ENCODE measurements at regions not wholly inside any gene's neighbourhood (a gene's known extent, or its start where the extent isn't known, plus 50 kb on each side); places are given as distances from the start of the nearest gene placed in this dataset.
"Not testable (repeated sequence)": the region's sequence is repeated elsewhere in the genome, so short reads cannot be mapped to it uniquely, and the experiment has no call there.

DNA sequence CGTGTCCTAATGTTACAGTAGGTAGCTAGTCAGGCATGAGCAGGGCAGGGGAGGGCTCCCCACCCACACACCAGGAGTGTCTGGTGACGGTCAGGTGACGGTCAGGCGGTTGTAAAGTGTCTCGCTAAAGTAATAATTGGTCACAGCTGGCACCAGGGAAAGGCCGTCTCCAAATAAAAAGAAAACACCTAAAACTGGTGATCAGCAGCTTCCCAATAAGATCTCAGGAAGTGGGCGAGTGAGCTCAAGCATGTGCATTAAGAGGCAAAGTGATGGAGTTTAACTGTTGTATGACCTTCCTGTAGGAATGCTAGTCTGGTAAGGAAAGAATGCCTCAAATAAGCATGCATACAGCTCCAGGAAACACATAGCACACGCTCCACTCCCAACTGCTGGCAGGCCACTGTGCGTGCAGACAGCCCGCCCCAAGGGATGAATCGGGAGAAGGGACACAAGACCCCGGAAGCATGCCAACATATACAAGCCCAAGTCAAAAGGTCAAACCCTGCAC is 177.1 kb downstream of the RNF144A start:
- Histone ChIP-seq H3K79me2 (ENCODE audit: low read length) (no peaks in the 10 kb centered on the region), H4K20me1 (ENCODE audit: insufficient read depth, low read depth, low read length) (no peaks in the 10 kb centered on the region), H3K9ac (ENCODE audit: low read length) (no peak overlapping the region), H3K4me1 (ENCODE audit: low read length) (peaks cover 4% of the 10 kb centered on the region), H3K9me2 (replicated peaks; ENCODE audit: insufficient read depth, low read length) (no peaks in the 10 kb centered on the region), H3K9me3 (ENCODE audit: low read length) (no peaks in the 10 kb centered on the region), H3K27me3 (ENCODE audit: low read length) (no peaks in the 10 kb centered on the region), H3K27ac (ENCODE audit: low read length) (no peak overlapping the region), H3K4me3 (ENCODE audit: low read length) (no peak overlapping the region), H3K4me2 (ENCODE audit: low read depth, low read length, poor library complexity, severe bottlenecking) (no peak overlapping the region), H3K36me3 (ENCODE audit: insufficient read depth, low read length) (no peaks in the 10 kb centered on the region), H2AFZ (ENCODE audit: low read length) (no peak overlapping the region)
- no peak for DNase-seq

DNA sequence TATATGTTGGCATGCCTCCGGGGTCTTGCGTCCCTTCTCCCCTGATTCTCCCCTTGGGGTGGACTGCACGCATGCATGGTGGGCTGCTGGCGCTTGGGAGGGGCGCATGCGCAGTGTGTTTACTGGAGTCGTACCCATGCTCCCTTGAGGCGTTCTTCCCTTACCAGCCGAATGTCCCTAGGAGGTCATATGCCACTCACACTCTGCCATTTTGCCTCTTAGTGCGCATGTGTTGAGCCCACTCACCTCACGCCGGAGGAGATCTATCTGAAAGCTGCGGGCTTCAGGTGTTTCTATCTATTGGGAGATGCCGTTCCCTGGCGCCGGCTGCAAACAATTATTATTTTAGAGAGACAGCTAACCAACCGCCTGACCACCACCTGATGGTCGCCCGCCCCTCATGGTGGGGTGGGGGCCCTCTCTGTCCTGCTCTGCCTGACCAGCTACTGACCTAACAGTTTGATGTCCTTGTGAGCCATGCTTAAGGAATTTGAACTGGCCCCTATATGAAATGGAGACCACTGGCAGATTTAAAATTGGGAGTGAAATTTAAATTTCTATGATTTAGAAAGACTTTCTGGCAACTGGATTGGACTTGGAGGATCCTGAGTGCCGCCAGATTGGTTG is 179.6 kb downstream of the RNF144A start:
- H3K27me3 ChIP-seq (ENCODE audit: low read length): no peaks in the 10 kb centered on the region
- no peak overlapping the region for H2AFZ ChIP-seq (ENCODE audit: low read length)
- H3K4me2 ChIP-seq (ENCODE audit: low read depth, low read length, poor library complexity, severe bottlenecking): no peak overlapping the region
- H3K9me2 ChIP-seq (replicated peaks; ENCODE audit: insufficient read depth, low read length): no peaks in the 10 kb centered on the region
- H3K4me1 ChIP-seq (ENCODE audit: low read length): peaks cover 4% of the 10 kb centered on the region
- H3K27ac ChIP-seq (ENCODE audit: low read length): no peak overlapping the region
- H3K36me3 ChIP-seq (ENCODE audit: insufficient read depth, low read length): no peaks in the 10 kb centered on the region
- H3K9ac ChIP-seq (ENCODE audit: low read length): no peak overlapping the region
- H3K79me2 ChIP-seq (ENCODE audit: low read length): no peaks in the 10 kb centered on the region
- H3K4me3 ChIP-seq (ENCODE audit: low read length): no peak overlapping the region
- H4K20me1 ChIP-seq (ENCODE audit: insufficient read depth, low read depth, low read length): no peaks in the 10 kb centered on the region
- no peaks in the 10 kb centered on the region for H3K9me3 ChIP-seq (ENCODE audit: low read length)
- no peak for DNase-seq

DNA sequence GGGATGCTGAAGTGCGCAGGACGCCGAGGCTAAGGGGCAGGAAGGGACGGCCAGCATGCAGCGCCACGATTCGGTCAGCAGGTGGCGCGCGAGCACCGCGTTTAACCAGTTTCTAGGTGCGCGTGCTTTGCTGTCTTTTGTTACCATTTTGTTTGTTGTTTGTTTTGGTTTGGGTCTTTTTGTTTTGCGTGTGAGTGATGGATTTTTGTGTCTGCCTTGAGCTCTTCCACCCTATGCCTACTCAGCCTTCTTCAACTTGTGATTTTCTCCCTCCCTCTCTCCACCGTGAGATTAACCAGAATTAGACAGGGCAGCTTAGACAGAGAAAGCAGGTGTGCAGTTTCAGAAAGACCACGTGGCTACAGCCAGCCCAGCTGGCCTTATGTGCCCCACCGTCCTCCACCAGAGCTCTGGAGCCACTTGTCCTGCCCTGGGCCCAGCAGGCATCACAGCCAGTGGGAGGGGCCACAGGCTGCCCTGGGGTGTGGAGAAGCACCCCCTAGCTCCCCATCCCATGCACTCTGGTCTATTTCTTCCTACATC is 180.2 kb downstream of the RNF144A start:
- peak; percentile 83 for DNase-seq
- H2AFZ ChIP-seq (ENCODE audit: low read length): no peak overlapping the region
- H3K79me2 ChIP-seq (ENCODE audit: low read length): no peaks in the 10 kb centered on the region

DNA sequence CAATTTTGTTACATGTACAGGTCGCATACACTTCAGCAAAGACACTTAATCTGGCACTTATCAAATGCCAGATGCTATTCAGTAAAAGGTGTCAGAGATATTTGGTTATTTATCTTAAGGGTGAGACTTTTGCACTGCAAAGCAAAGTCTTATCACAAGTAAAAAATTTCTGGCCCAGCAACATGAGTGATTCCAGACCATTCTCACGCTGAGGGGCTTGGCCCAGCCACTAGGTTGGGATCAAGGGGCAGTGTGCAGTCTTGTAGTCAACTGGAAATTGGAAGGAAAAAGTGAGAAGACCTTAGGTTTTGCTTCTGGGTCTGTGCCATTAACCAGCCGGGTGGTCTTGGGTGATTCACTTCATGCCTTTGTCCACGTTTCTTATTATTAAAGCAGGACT is 181.6 kb downstream of the RNF144A start:
- no peaks in the 10 kb centered on the region for H3K36me3 ChIP-seq (ENCODE audit: insufficient read depth, low read length)
- no peaks in the 10 kb centered on the region for H3K9me2 ChIP-seq (replicated peaks; ENCODE audit: insufficient read depth, low read length)
- no peaks in the 10 kb centered on the region for H3K79me2 ChIP-seq (ENCODE audit: low read length)
- no peak for DNase-seq
- peaks cover 4% of the 10 kb centered on the region for H3K4me1 ChIP-seq (ENCODE audit: low read length)
- no peak overlapping the region for H3K27ac ChIP-seq (ENCODE audit: low read length)
- H2AFZ ChIP-seq (ENCODE audit: low read length): no peak overlapping the region
- H3K4me2 ChIP-seq (ENCODE audit: low read depth, low read length, poor library complexity, severe bottlenecking): no peak overlapping the region
- no peaks in the 10 kb centered on the region for H3K9me3 ChIP-seq (ENCODE audit: low read length)
- no peaks in the 10 kb centered on the region for H3K27me3 ChIP-seq (ENCODE audit: low read length)
- no peak overlapping the region for H3K9ac ChIP-seq (ENCODE audit: low read length)
- no peaks in the 10 kb centered on the region for H4K20me1 ChIP-seq (ENCODE audit: insufficient read depth, low read depth, low read length)
- H3K4me3 ChIP-seq (ENCODE audit: low read length): no peak overlapping the region

More for the DNA sequence above, 180.2 kb downstream of the RNF144A start:
- H3K4me1 ChIP-seq (ENCODE audit: low read length): peaks cover 4% of the 10 kb centered on the region
- H3K9me3 ChIP-seq (ENCODE audit: low read length): no peaks in the 10 kb centered on the region
- no peak overlapping the region for H3K27ac ChIP-seq (ENCODE audit: low read length)
- H3K9me2 ChIP-seq (replicated peaks; ENCODE audit: insufficient read depth, low read length): no peaks in the 10 kb centered on the region
- no peak overlapping the region for H3K9ac ChIP-seq (ENCODE audit: low read length)
- H3K4me3 ChIP-seq (ENCODE audit: low read length): no peak overlapping the region
- H4K20me1 ChIP-seq (ENCODE audit: insufficient read depth, low read depth, low read length): no peaks in the 10 kb centered on the region
- no peaks in the 10 kb centered on the region for H3K36me3 ChIP-seq (ENCODE audit: insufficient read depth, low read length)
- no peaks in the 10 kb centered on the region for H3K27me3 ChIP-seq (ENCODE audit: low read length)
- peak overlapping the region; percentile 26 for H3K4me2 ChIP-seq (ENCODE audit: low read depth, low read length, poor library complexity, severe bottlenecking)

DNA sequence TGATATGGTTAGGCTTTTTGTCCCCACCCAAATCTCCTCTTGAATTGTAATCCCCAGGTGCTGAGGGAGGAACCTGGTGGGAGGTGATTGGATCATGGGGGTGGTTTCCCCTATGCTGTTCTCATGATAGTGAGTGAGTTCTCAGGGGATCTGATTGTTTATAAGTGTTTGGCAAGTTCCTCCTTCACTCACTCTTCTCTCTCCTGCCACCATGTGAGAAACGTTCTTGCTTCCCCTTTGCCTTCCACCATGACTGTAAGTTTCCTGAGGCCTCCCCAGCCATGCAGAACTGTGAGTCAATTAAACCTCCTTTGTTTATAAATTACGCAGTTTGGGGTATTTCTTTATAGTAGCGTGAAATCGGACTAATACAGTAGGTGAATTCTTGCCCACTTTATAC is 182.5 kb downstream of the RNF144A start:
- not testable (repeated sequence) for H3K4me1 ChIP-seq (ENCODE audit: low read length); H3K79me2 ChIP-seq (ENCODE audit: low read length); H4K20me1 ChIP-seq (ENCODE audit: insufficient read depth, low read depth, low read length); H3K27me3 ChIP-seq (ENCODE audit: low read length); H3K9me2 ChIP-seq (replicated peaks; ENCODE audit: insufficient read depth, low read length); H3K36me3 ChIP-seq (ENCODE audit: insufficient read depth, low read length); H3K27ac ChIP-seq (ENCODE audit: low read length); DNase-seq; H3K4me3 ChIP-seq (ENCODE audit: low read length); H3K9ac ChIP-seq (ENCODE audit: low read length); H2AFZ ChIP-seq (ENCODE audit: low read length); H3K4me2 ChIP-seq (ENCODE audit: low read depth, low read length, poor library complexity, severe bottlenecking); H3K9me3 ChIP-seq (ENCODE audit: low read length)

DNA sequence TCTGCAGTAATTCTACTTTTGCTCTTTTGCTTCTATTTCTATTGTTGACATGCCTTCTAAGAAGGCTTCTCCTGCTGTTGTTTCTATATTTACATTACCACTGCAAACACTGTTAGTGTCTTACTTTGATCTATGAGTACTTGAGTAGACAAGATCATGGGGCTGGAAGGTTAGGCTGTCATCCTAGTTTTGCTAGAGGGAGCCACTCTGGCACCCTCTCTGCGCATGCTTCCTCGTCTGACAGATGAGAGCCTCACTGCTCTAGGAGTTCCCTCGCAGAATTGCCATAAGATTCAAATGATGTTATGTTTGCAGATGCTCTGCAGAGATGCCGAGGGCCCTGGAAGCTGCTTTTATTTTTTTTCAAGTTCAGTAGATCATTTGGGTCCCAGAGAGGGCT is 185.6 kb downstream of the RNF144A start:
- H3K9me2 ChIP-seq (replicated peaks; ENCODE audit: insufficient read depth, low read length): no peaks in the 10 kb centered on the region
- H3K4me1 ChIP-seq (ENCODE audit: low read length): no peaks in the 10 kb centered on the region
- H3K9me3 ChIP-seq (ENCODE audit: low read length): no peaks in the 10 kb centered on the region
- H3K4me3 ChIP-seq (ENCODE audit: low read length): no peak overlapping the region
- no peak overlapping the region for H3K4me2 ChIP-seq (ENCODE audit: low read depth, low read length, poor library complexity, severe bottlenecking)
- DNase-seq: no peak
- no peak overlapping the region for H2AFZ ChIP-seq (ENCODE audit: low read length)
- no peaks in the 10 kb centered on the region for H3K36me3 ChIP-seq (ENCODE audit: insufficient read depth, low read length)
- H3K27me3 ChIP-seq (ENCODE audit: low read length): no peaks in the 10 kb centered on the region
- H3K27ac ChIP-seq (ENCODE audit: low read length): no peak overlapping the region
- H4K20me1 ChIP-seq (ENCODE audit: insufficient read depth, low read depth, low read length): no peaks in the 10 kb centered on the region
- no peak overlapping the region for H3K9ac ChIP-seq (ENCODE audit: low read length)
- H3K79me2 ChIP-seq (ENCODE audit: low read length): no peaks in the 10 kb centered on the region

DNA sequence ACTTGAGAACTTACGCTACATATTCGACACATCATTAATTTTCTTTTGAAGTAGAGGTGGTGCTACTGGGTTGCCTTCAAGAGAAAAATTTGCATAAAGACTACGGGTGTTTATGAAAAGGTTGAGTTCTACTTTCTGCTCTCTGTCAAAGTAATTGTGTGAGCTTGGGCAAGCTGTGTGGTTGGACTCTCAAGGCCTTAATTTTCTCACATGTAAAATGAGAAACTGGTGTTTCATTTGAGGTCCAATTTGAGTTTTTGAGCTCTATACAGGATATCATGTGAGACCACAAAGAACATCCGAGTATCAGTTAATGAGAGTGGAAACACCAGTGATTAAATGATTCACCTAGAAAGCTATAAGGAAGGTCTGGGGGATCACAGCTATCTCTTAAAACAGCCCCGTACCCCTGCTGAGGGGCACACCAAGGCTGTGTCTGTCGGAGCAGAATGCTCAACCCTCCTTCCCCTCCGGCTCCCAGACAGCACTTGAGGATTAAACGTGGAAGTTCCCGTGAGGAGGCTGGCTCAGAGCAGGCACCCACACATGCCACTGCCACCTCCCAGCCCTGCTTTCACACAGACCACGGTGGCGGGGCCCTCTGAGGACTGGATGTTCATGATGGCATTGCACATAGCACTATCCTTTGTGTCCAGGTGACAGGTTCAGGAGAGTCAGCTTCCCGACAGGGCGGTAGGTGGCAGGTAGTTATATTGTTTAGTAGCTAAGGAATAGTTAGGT is 191.8 kb downstream of the RNF144A start:
- Histone ChIP-seq H3K9me2 (replicated peaks; ENCODE audit: insufficient read depth, low read length) (no peaks in the 10 kb centered on the region), H3K4me1 (ENCODE audit: low read length) (no peaks in the 10 kb centered on the region), H3K9me3 (ENCODE audit: low read length) (no peaks in the 10 kb centered on the region), H3K27me3 (ENCODE audit: low read length) (no peaks in the 10 kb centered on the region), H3K4me2 (ENCODE audit: low read depth, low read length, poor library complexity, severe bottlenecking) (no peak overlapping the region), H3K27ac (ENCODE audit: low read length) (no peak overlapping the region), H3K36me3 (ENCODE audit: insufficient read depth, low read length) (no peaks in the 10 kb centered on the region), H3K9ac (ENCODE audit: low read length) (no peak overlapping the region), H4K20me1 (ENCODE audit: insufficient read depth, low read depth, low read length) (no peaks in the 10 kb centered on the region), H2AFZ (ENCODE audit: low read length) (no peak overlapping the region), H3K79me2 (ENCODE audit: low read length) (no peaks in the 10 kb centered on the region), H3K4me3 (ENCODE audit: low read length) (no peak overlapping the region)
- no peak for DNase-seq

DNA sequence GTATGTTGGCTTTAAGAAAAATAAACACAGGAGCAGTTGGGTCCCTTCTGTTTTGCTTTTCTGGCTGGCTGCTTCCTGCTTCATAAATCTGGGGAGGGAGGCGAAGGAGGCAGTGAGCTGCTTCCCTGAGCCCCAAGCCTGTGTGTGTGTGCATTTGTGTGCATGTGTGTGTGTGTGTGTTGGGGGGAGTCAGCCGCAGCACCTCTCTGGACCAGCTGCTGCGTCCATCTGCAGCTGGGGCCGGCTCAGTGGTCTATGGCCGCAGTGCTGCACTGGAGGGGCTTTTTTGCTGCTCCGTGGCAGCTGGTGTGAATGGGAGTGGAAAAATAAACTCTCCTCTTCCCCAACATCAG is 192.3 kb downstream of the RNF144A start:
- Histone ChIP-seq H3K4me1 (ENCODE audit: low read length) (no peaks in the 10 kb centered on the region), H3K4me2 (ENCODE audit: low read depth, low read length, poor library complexity, severe bottlenecking) (no peak overlapping the region), H3K9me2 (replicated peaks; ENCODE audit: insufficient read depth, low read length) (no peaks in the 10 kb centered on the region), H3K36me3 (ENCODE audit: insufficient read depth, low read length) (no peaks in the 10 kb centered on the region), H3K27me3 (ENCODE audit: low read length) (no peaks in the 10 kb centered on the region), H3K4me3 (ENCODE audit: low read length) (no peak overlapping the region), H4K20me1 (ENCODE audit: insufficient read depth, low read depth, low read length) (no peaks in the 10 kb centered on the region), H3K9ac (ENCODE audit: low read length) (no peak overlapping the region), H3K9me3 (ENCODE audit: low read length) (no peaks in the 10 kb centered on the region), H3K27ac (ENCODE audit: low read length) (no peak overlapping the region), H3K79me2 (ENCODE audit: low read length) (no peaks in the 10 kb centered on the region), H2AFZ (ENCODE audit: low read length) (no peak overlapping the region)
- DNase-seq: no peak

Data from Karpas-422 (cell line).